ENCODE measurements at regions not wholly inside any gene's neighbourhood (a gene's known extent, or its start where the extent isn't known, plus 50 kb on each side); places are given as distances from the start of the nearest gene placed in this dataset.

GRCh38 chr10:36349445-36350078 lies 707.5 kb upstream of the FZD8 start:
- CTCF ChIA-PET, result no interaction called here
- BruUV-seq (replicated peaks), result no TSS peak
- Histone ChIP-seq H4K20me1 (ENCODE audit: control insufficient read depth, insufficient read depth) (no peaks in the 10 kb centered on the region), H3K27me3 (replicated peaks in 1 of 2; ENCODE audit: control insufficient read depth in 2 of 2, insufficient read depth in 2 of 2, low read length in 1 of 2) (no peaks in the 10 kb centered on the region), H2AFZ (ENCODE audit: control insufficient read depth, low read depth, low read length) (no peak overlapping the region), H3K79me2 (ENCODE audit: control insufficient read depth, insufficient read depth, low read length) (no peaks in the 10 kb centered on the region), H3K9me3 (replicated peaks; ENCODE audit: control insufficient read depth, insufficient read depth, low read length) (no peaks in the 10 kb centered on the region), H3K36me3 (ENCODE audit: control insufficient read depth in 2 of 2, insufficient read depth in 2 of 2, low read length in 1 of 2) (no peaks in the 10 kb centered on the region), H3K4me3 (no peak overlapping the region), H3K4me2 (ENCODE audit: control insufficient read depth, insufficient read depth) (no peak overlapping the region), H3K4me1 (ENCODE audit: control insufficient read depth, insufficient read depth, low read length) (no peaks in the 10 kb centered on the region), H3K9ac (ENCODE audit: control insufficient read depth, insufficient read depth, low read length) (no peak overlapping the region), H3K27ac (ENCODE audit: control insufficient read depth, insufficient read depth) (no peak overlapping the region)
- SMC1A ChIA-PET (ENCODE audit: uncharacterized antibody, unreplicated experiment), result no interaction called here
- in situ Hi-C loops (cut with MboI), result no loop called here
- FAIRE-seq (no peak), DNase-seq (ENCODE audit: low read depth, low spot score) (no peak), ATAC-seq (no peak)
- intact Hi-C loops (cut with micrococcal nuclease; ENCODE audit: unreplicated experiment), result no loop called here
- 24% methylated on average over 8 of the region's 8 CpGs for WGBS (ENCODE audit: insufficient coverage, insufficient replicate concordance, low lambda C conversion rate, missing lambda C conversion rate)
- POLR2A ChIA-PET, result no interaction called here
- RAD21 ChIA-PET (ENCODE audit: unreplicated experiment), result no interaction called here
- TF ChIP-seq SUPT20H (IDR thresholded peaks at IDR 0.05; ENCODE audit: borderline replicate concordance, control insufficient read depth, low read depth, low read length) (no peak), CEBPZ (IDR thresholded peaks at IDR 0.05; ENCODE audit: low read depth, low read length) (no peak), CBFB (IDR thresholded peaks at IDR 0.05; ENCODE audit: low read depth) (no peak), E4F1 (IDR thresholded peaks at IDR 0.05; ENCODE audit: borderline replicate concordance, partially characterized antibody) (no peak), IKZF2 (IDR thresholded peaks at IDR 0.05) (no peak), CHD2 (IDR thresholded peaks at IDR 0.05; ENCODE audit: borderline replicate concordance, low read depth, low read length) (no peak), KDM1A (IDR thresholded peaks at IDR 0.05; ENCODE audit: borderline replicate concordance) (no peak), REST (IDR thresholded peaks at IDR 0.05; ENCODE audit: low read depth, low read length) (no peak), SKIL (IDR thresholded peaks at IDR 0.05; ENCODE audit: low read depth, poor library complexity, severe bottlenecking) (no peak), ZNF24 (IDR thresholded peaks at IDR 0.05) (no peak), TARDBP (IDR thresholded peaks at IDR 0.05; ENCODE audit: borderline replicate concordance) (no peak), FOS (IDR thresholded peaks at IDR 0.05; ENCODE audit: borderline replicate concordance, extremely low read depth, insufficient read length) (no peak), SIN3A (IDR thresholded peaks at IDR 0.05; ENCODE audit: low read depth, low read length) (no peak)
